ENCODE measurements at regions not wholly inside any gene's neighbourhood (a gene's known extent, or its start where the extent isn't known, plus 50 kb on each side); places are given as distances from the start of the nearest gene placed in this dataset.

DNA sequence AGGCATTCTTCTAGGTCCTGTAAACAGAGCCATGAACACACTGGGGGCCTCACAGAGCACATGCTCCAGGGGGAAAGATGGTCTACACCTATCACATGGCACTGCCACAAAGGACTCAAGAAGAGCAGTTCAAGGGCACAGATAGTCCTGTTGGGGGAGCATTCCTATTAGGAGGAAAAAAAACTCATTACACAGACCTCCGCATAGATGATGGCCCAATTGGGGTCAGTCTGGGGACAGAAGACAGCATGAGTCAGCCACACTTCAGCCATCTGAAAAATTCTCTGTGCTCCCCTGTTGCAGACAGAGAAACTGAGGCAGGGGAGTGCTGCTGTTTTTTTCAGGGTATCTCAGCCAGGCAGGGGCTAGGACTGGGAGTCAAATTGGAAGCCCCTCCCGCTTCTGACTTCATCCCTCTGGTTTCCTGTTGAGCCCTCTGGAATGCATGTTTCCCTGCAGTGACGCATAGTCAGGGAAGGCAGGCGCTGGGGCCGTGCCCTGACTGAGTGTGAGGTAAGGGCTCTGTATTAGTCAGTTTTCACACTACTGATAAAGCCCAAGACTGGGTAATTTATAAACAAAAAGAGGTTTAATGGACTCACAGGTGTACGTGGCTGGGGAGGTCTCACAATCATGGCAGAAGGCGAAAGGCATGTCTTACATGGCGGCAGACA, 67.9 kb downstream of the RHOB start:
- no peaks in the 10 kb centered on the region for H3K36me3 ChIP-seq (replicated peaks in 1 of 2; ENCODE audit: control insufficient read depth in 1 of 2, insufficient read depth in 2 of 2, low read length in 1 of 2)
- peak overlapping the region; percentile 30 for H3K9ac ChIP-seq
- 36% methylated on average over 8 of the region's 8 CpGs for WGBS (ENCODE audit: low lambda C conversion rate)
- no peaks in the 10 kb centered on the region for H3K9me2 ChIP-seq
- H3K27me3 ChIP-seq (ENCODE audit: insufficient read depth), result no peaks in the 10 kb centered on the region
- H4K20me1 ChIP-seq (ENCODE audit: insufficient read depth), result no peaks in the 10 kb centered on the region
- H3K79me2 ChIP-seq (ENCODE audit: insufficient read depth), result no peaks in the 10 kb centered on the region
- peak overlapping the region; percentile 8; the same call in 1 of the 2 replicates for H3K4me2 ChIP-seq
- no peak for DNase-seq
- TF ChIP-seq TCF12 (IDR thresholded peaks at IDR 0.05) (peak; percentile 71; the same call in 1 of the 2 replicates), CHD2 (IDR thresholded peaks at IDR 0.05; ENCODE audit: low read length, partially characterized antibody) (no peak), JUND (IDR thresholded peaks at IDR 0.05) (peak; percentile 88; the same call in 1 of the 2 replicates), POLR2AphosphoS5 (IDR thresholded peaks at IDR 0.05; ENCODE audit: low read depth, low read length) (peak; percentile 39; the same call in 1 of the 2 replicates), SMC3 (IDR thresholded peaks at IDR 0.05; ENCODE audit: low read depth, low read length) (no peak), RXRA (IDR thresholded peaks at IDR 0.05; ENCODE audit: borderline replicate concordance, low read depth) (peak; percentile 75; the same call in 1 of the 2 replicates), ZBTB33 (IDR thresholded peaks at IDR 0.05; ENCODE audit: borderline replicate concordance, low read depth) (no peak), FOSL2 (IDR thresholded peaks at IDR 0.05; ENCODE audit: borderline replicate concordance, low read depth) (peak; percentile 96), GABPA (IDR thresholded peaks at IDR 0.05; ENCODE audit: low read depth) (0 out of 2 replicates have a peak, but pooled peaks have one; percentile 22), NFIC (IDR thresholded peaks at IDR 0.05; ENCODE audit: borderline replicate concordance) (peak; percentile 22; the same call in 1 of the 2 replicates), PBX3 (IDR thresholded peaks at IDR 0.05) (peak; percentile 56; the same call in 1 of the 2 replicates), EP300 (IDR thresholded peaks at IDR 0.05; ENCODE audit: borderline replicate concordance in 1 of 2, low read depth in 1 of 2, low read length in 1 of 2) (peak in 1 of 2 experiments; percentile 72; a peak in 1 of 4 replicates), EZH2phosphoT487 (IDR thresholded peaks at IDR 0.05; ENCODE audit: borderline replicate concordance, low read depth) (no peak), MAX (IDR thresholded peaks at IDR 0.05; ENCODE audit: low read depth) (peak; percentile 74; the same call in 1 of the 2 replicates), YY1 (IDR thresholded peaks at IDR 0.05; ENCODE audit: low read depth) (peak; percentile 64; the same call in 1 of the 2 replicates), TEAD4 (IDR thresholded peaks at IDR 0.05; ENCODE audit: borderline replicate concordance, insufficient read depth) (peak; percentile 70; the same call in 1 of the 2 replicates), REST (IDR thresholded peaks at IDR 0.05; ENCODE audit: low read depth, low read length) (peak; percentile 40; the same call in 1 of the 2 replicates)
- ChIA-PET CTCF (no interaction called here), POLR2A (no interaction called here)
- H3K27ac ChIP-seq (ENCODE audit: low read depth in 2 of 2, low read length in 1 of 2), result peak overlapping the region in 1 of 2 experiments; percentile 78; a peak in 2 of 4 replicates
- H2AFZ ChIP-seq (ENCODE audit: low read depth), result 0 out of 2 replicates have a peak overlapping the region, but pooled peaks have one; percentile 4
- H3K9me3 ChIP-seq, result no peaks in the 10 kb centered on the region
- H3K4me3 ChIP-seq (ENCODE audit: low read depth in 2 of 2, low read length in 1 of 2), result no peak overlapping the region
- peaks cover 3% of the 10 kb centered on the region for H3F3A ChIP-seq (replicated peaks; ENCODE audit: insufficient read depth)
- H3K4me1 ChIP-seq (ENCODE audit: control insufficient read depth in 1 of 2, insufficient read depth in 2 of 2, low read depth in 1 of 2, low read length in 1 of 2), result peaks cover 3 to 11% of the 10 kb centered on the region in 2 experiments; a peak in 3 of 4 replicates

Data from SK-N-SH (cell line).